22Rv1 (cell line): ENCODE measurements at regions not wholly inside any gene's neighbourhood (a gene's known extent, or its start where the extent isn't known, plus 50 kb on each side); places are given as distances from the start of the nearest gene placed in this dataset.

Source experiments
- ZFX ChIP-seq: fragments of 450-650 bp; IDR thresholded peaks from 2 replicates; pipeline ENCODE4 v1.6.1; 2017; ENCODE audit warnings: antibody characterized with exemption, borderline replicate concordance
- TF ChIP-seq, protein P1 (sequence below): fragments of 450-650 bp; IDR thresholded peaks from 2 replicates; pipeline ENCODE4 v1.5.1; 2017; ENCODE audit warnings: mild to moderate bottlenecking

DNA sequence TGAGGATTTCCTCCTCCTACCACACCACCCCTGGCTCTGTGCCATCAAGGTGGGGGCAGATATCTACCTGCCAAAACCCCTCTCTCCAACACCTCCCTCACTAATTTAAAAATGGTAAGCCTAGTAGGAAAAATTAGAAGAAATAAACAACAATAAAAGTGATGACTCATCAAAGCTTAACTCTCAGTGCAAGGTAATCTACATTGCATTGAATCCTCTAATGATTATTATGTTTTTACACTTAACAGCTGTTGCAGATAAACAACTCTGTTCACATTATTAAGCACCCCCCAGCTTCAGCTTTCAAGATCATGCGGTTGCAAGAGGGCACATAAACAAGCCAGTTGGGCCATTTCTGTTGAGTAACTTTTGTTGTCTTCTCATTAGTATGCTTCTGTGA is 396.1 kb upstream of the ATP11B start:
- TF ChIP-seq, protein P1, sequence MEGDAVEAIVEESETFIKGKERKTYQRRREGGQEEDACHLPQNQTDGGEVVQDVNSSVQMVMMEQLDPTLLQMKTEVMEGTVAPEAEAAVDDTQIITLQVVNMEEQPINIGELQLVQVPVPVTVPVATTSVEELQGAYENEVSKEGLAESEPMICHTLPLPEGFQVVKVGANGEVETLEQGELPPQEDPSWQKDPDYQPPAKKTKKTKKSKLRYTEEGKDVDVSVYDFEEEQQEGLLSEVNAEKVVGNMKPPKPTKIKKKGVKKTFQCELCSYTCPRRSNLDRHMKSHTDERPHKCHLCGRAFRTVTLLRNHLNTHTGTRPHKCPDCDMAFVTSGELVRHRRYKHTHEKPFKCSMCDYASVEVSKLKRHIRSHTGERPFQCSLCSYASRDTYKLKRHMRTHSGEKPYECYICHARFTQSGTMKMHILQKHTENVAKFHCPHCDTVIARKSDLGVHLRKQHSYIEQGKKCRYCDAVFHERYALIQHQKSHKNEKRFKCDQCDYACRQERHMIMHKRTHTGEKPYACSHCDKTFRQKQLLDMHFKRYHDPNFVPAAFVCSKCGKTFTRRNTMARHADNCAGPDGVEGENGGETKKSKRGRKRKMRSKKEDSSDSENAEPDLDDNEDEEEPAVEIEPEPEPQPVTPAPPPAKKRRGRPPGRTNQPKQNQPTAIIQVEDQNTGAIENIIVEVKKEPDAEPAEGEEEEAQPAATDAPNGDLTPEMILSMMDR: no peak
- no peak for TF ChIP-seq ZFX
